Loucy (cell line): ENCODE measurements at regions not wholly inside any gene's neighbourhood (a gene's known extent, or its start where the extent isn't known, plus 50 kb on each side); places are given as distances from the start of the nearest gene placed in this dataset.

Source experiments
- CTCF ChIP-seq: fragments of 200-600 bp; sonication (generic); conservative IDR thresholded peaks from 2 replicates; pipeline ENCODE4 v1.5.1; 2014; ENCODE audit warnings: mild to moderate bottlenecking, antibody characterized with exemption, low read length
- EZH2phosphoT487 ChIP-seq: fragments of 200-600 bp; IDR thresholded peaks from 2 replicates; pipeline ENCODE4 v1.6.1; 2018; ENCODE audit warnings: antibody characterized with exemption, mild to moderate bottlenecking, moderate library complexity, borderline replicate concordance

GRCh38 chrX:94961730-94962129 is 1287.7 kb downstream of the FAM133A start:
- TF ChIP-seq CTCF (no peak), EZH2phosphoT487 (no peak)
